Activated B cell treated with CpG ODN at 0.5 μM for 24 hours (primary cell): ENCODE measurements at regions not wholly inside any gene's neighbourhood (a gene's known extent, or its start where the extent isn't known, plus 50 kb on each side); places are given as distances from the start of the nearest gene placed in this dataset.

Experiments
- ATAC-seq: fragments of 200-7000 bp; cut with Tn5 transposase; one replicate; pipeline ENCODE4 v1.10.0; 2021; ENCODE audit warnings: low read depth, mild to moderate bottlenecking, moderate library complexity
- CTCF ChIA-PET: fragments of 350-600 bp; sonication (Branson Sonifier 250); formaldehyde crosslinking; loops from one replicate; lab custom pipeline; 2021; ENCODE audit warnings: antibody characterized with exemption; lab: Charles Lee
- POLR2A ChIA-PET: fragments of 350-600 bp; sonication (Branson Sonifier 250); formaldehyde crosslinking; loops from one replicate; lab custom pipeline; 2021; ENCODE audit warnings: antibody characterized with exemption; lab: Charles Lee
- DNase-seq: peaks from one replicate; pipeline ENCODE4 v3.0.0; 2022
- H3K27ac Mint-ChIP-seq: one replicate; pipeline ENCODE4 v1.8.0; 2020; ENCODE audit warnings: mixed read lengths
- H3K27me3 Mint-ChIP-seq: one replicate; pipeline ENCODE4 v1.8.0; 2021; ENCODE audit warnings: mixed read lengths
- H3K36me3 Mint-ChIP-seq: one replicate; pipeline ENCODE4 v1.8.0; 2021; ENCODE audit warnings: low read depth, mixed read lengths
- H3K4me1 Mint-ChIP-seq: one replicate; pipeline ENCODE4 v1.8.0; 2021; ENCODE audit warnings: mixed read lengths
- H3K4me3 Mint-ChIP-seq: one replicate; pipeline ENCODE4 v1.8.0; 2020; ENCODE audit warnings: mild to moderate bottlenecking, mixed read lengths
- H3K9me3 Mint-ChIP-seq: one replicate; pipeline ENCODE4 v1.8.0; 2020; ENCODE audit warnings: mixed read lengths
- intact Hi-C: fragments of 100-400 bp; cut with micrococcal nuclease; formaldehyde crosslinking; loops from one replicate; pipeline ENCODE4 v1.15.1; 2024
- TF ChIP-seq, protein P1 (sequence below): fragments of 200-600 bp; IDR thresholded peaks from one replicate; pipeline ENCODE4 v1.8.0; 2022; ENCODE audit warnings: antibody characterized with exemption, mild to moderate bottlenecking

DNA sequence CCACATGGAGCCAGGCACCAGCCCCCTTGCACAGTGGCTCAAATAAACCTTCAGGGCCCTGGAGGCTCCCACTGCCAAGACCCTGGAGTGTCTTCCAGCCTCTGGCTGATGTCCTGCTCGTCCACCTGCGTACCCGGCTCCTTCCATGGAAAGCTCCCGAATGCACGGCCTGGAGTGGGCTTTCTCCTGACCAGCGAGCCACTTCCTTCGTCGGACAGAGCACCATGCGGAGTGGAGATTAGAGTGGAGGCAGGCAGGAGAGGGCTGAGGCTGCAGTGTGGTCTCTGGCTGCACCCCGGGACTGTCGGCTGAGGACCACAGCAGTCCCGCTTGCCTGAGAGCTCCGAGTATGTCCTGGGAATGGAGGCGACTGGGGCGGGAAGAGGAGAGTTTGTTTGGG, 93.7 kb upstream of the SFSWAP start:
- POLR2A ChIA-PET, result no interaction called here
- DNase-seq (no peak), ATAC-seq (no peak)
- peaks cover 2% of the 10 kb centered on the region for H3K4me1 Mint-ChIP-seq
- no peaks in the 10 kb centered on the region for H3K9me3 Mint-ChIP-seq
- TF ChIP-seq, protein P1, sequence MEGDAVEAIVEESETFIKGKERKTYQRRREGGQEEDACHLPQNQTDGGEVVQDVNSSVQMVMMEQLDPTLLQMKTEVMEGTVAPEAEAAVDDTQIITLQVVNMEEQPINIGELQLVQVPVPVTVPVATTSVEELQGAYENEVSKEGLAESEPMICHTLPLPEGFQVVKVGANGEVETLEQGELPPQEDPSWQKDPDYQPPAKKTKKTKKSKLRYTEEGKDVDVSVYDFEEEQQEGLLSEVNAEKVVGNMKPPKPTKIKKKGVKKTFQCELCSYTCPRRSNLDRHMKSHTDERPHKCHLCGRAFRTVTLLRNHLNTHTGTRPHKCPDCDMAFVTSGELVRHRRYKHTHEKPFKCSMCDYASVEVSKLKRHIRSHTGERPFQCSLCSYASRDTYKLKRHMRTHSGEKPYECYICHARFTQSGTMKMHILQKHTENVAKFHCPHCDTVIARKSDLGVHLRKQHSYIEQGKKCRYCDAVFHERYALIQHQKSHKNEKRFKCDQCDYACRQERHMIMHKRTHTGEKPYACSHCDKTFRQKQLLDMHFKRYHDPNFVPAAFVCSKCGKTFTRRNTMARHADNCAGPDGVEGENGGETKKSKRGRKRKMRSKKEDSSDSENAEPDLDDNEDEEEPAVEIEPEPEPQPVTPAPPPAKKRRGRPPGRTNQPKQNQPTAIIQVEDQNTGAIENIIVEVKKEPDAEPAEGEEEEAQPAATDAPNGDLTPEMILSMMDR, result no peak
- peaks cover 19% of the 10 kb centered on the region for H3K27me3 Mint-ChIP-seq
- CTCF ChIA-PET, result no interaction called here
- no peaks in the 10 kb centered on the region for H3K36me3 Mint-ChIP-seq
- intact Hi-C loops, result no loop called here
- H3K4me3 Mint-ChIP-seq, result no peak overlapping the region
- H3K27ac Mint-ChIP-seq, result no peak overlapping the region

GRCh38 chr12:131617596-131618302, 93.1 kb upstream of the SFSWAP start:
- no peak overlapping the region for H3K4me3 Mint-ChIP-seq
- ChIA-PET CTCF (no interaction called here), POLR2A (no interaction called here)
- TF ChIP-seq, protein P1, result no peak
- peaks cover 19% of the 10 kb centered on the region for H3K27me3 Mint-ChIP-seq
- no peaks in the 10 kb centered on the region for H3K36me3 Mint-ChIP-seq
- peaks cover 2% of the 10 kb centered on the region for H3K4me1 Mint-ChIP-seq
- H3K27ac Mint-ChIP-seq, result no peak overlapping the region
- intact Hi-C loops, result no loop called here
- no peaks in the 10 kb centered on the region for H3K9me3 Mint-ChIP-seq
- no peak for ATAC-seq
- no peak for DNase-seq

- no peak overlapping the region for H3K27ac Mint-ChIP-seq
- H3K9me3 Mint-ChIP-seq, result no peaks in the 10 kb centered on the region
- ChIA-PET CTCF (no interaction called here), POLR2A (no interaction called here)
- peaks cover 19% of the 10 kb centered on the region for H3K27me3 Mint-ChIP-seq
- no peak for ATAC-seq
- H3K4me3 Mint-ChIP-seq, result no peak overlapping the region
- H3K4me1 Mint-ChIP-seq, result peaks cover 2% of the 10 kb centered on the region
- intact Hi-C loops, result no loop called here
- TF ChIP-seq, protein P1, result no peak
- no peaks in the 10 kb centered on the region for H3K36me3 Mint-ChIP-seq
- no peak for DNase-seq
These were observed 92.6 kb upstream of the SFSWAP start for GRCh38 chr12:131618303-131618658.

- Mint-ChIP-seq H3K4me3 (no peak overlapping the region), H3K36me3 (no peaks in the 10 kb centered on the region), H3K27me3 (peaks cover 19% of the 10 kb centered on the region), H3K9me3 (no peaks in the 10 kb centered on the region), H3K27ac (no peak overlapping the region), H3K4me1 (peaks cover 2% of the 10 kb centered on the region)
- DNase-seq (no peak), ATAC-seq (no peak)
- POLR2A ChIA-PET, result no interaction called here
- TF ChIP-seq, protein P1, result no peak
- CTCF ChIA-PET, result no interaction called here
- intact Hi-C loops, result no loop called here
These were observed 92.2 kb upstream of the SFSWAP start for GRCh38 chr12:131618701-131619100.

DNA sequence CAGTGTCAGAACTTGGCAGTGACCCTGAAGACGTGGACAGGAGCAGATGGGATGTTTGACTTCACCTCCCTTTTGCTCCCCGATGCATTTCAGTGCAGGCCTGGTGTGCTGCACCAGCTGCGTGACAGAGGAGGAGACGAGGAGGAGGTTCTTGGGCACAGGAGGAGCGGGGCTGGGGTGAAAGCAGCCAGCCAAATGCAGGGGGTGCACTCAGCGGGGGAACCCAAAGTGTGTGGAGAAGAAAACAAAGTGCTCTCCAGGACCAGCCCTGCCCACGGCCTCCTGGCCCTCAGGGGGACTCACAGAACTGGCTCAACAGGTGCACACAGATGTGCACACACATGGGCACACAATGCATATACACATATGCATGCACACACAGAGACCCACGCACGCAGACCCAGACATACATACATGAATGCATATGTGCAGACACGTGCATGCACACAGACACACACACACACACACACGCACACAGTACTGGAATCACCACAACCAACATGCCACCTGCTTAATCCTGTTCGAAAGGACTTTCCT, 91.7 kb upstream of the SFSWAP start:
- H3K9me3 Mint-ChIP-seq, result no peaks in the 10 kb centered on the region
- TF ChIP-seq, protein P1, result no peak

More for the DNA sequence above, 91.7 kb upstream of the SFSWAP start:
- CTCF ChIA-PET, result no interaction called here
- ATAC-seq (no peak), DNase-seq (no peak)
- Mint-ChIP-seq H3K27me3 (peaks cover 19% of the 10 kb centered on the region), H3K4me1 (no peaks in the 10 kb centered on the region), H3K27ac (no peak overlapping the region), H3K36me3 (no peaks in the 10 kb centered on the region), H3K4me3 (no peak overlapping the region)
- POLR2A ChIA-PET, result no interaction called here
- intact Hi-C loops, result no loop called here
